ENCODE measurements at regions not wholly inside any gene's neighbourhood (a gene's known extent, or its start where the extent isn't known, plus 50 kb on each side); places are given as distances from the start of the nearest gene placed in this dataset.

DNA sequence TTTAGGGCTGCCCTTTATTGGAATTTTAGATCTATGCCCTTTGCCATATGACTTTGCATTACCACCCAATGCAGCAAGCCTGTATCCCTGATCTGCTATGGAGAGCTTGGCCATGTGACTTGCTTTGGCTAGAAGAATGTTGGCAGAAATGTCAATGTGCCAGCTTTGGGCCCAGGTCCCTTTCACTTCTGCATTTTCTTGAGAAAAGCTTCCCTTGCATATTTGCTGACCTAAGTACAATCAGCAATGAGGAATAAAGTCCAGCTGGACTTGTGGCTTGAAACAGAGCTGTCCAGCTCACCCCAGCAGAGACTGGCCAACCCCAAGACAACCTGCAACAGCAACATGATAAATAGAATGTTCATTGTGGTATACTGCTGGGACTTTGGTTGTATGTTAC is 135.9 kb downstream of the PAH start:
- H3K36me3 Mint-ChIP-seq: no peaks in the 10 kb centered on the region
- CTCF ChIA-PET: no interaction called here
- ATAC-seq (no peak), DNase-seq (no peak)
- H3K27me3 Mint-ChIP-seq: no peaks in the 10 kb centered on the region
- no peaks in the 10 kb centered on the region for H3K4me1 Mint-ChIP-seq
- H3K9me3 Mint-ChIP-seq (ENCODE audit: low read depth): no peaks in the 10 kb centered on the region
- no peak overlapping the region for H3K27ac Mint-ChIP-seq
- H3K4me3 Mint-ChIP-seq: no peak overlapping the region

DNA sequence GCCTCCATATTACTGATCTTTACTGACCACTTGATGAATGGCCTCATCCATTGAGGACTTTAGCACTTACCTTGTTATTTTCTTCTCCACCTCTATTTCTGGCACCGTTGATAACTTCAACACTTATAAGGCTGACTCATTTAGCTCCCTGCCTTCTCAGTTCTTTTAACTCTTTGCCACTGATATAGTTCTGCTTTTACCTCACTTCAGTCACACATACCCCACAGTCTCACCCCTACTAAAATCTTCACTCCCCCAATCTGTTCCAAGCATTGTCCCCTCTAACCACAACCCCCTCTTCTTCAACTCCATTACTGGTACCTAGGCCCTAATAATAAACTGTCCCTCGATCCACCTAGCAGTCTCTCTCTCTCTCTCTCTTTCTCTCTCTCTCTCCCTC is 141.0 kb downstream of the PAH start:
- H3K27me3 Mint-ChIP-seq: peaks cover 6% of the 10 kb centered on the region
- DNase-seq (no peak), ATAC-seq (no peak)
- H3K4me3 Mint-ChIP-seq: no peak overlapping the region
- no peaks in the 10 kb centered on the region for H3K4me1 Mint-ChIP-seq
- H3K36me3 Mint-ChIP-seq: no peaks in the 10 kb centered on the region
- H3K9me3 Mint-ChIP-seq (ENCODE audit: low read depth): no peaks in the 10 kb centered on the region
- CTCF ChIA-PET: no interaction called here
- no peak overlapping the region for H3K27ac Mint-ChIP-seq

DNA sequence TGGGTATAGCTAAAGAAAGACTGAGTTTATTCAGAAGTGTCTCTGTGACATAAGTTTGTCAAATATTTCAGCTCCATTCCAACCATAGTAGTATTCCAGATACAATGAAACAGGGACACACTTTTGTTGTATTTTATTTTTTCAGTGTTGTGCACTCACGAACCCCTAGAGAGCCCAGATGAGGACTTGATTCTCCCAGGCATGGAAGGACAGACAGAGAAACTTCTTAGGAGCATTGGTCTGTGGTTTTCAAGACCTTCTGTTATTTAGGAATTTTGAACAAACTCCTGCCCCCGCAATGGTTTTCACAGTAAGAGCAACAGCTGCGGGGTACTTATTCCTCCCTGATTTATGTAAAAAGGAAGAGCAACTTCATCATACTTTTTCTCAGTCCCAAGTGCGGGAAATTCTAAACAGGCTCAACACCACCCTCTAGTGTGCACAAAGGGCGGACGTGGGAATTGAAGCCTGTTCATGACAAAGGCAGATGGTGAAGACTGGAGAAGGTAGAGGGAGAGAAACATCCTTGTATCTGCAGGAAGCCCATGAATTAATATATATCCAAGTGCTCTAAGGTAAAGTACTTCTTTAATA is 147.6 kb downstream of the PAH start:
- Mint-ChIP-seq H3K27me3 (peaks cover 22% of the 10 kb centered on the region), H3K36me3 (no peaks in the 10 kb centered on the region), H3K27ac (no peak overlapping the region), H3K4me3 (no peak overlapping the region), H3K4me1 (no peaks in the 10 kb centered on the region), H3K9me3 (ENCODE audit: low read depth) (no peaks in the 10 kb centered on the region)
- ATAC-seq (peak; percentile 63), DNase-seq (peak; percentile 54)
- CTCF ChIA-PET: interaction anchor here (1.2 to 1.3 kb wide), 2 partner anchors 28 to 51 kb away, joined by 3 to 4 read pairs; no protein-coding TSS in a partner anchor

DNA sequence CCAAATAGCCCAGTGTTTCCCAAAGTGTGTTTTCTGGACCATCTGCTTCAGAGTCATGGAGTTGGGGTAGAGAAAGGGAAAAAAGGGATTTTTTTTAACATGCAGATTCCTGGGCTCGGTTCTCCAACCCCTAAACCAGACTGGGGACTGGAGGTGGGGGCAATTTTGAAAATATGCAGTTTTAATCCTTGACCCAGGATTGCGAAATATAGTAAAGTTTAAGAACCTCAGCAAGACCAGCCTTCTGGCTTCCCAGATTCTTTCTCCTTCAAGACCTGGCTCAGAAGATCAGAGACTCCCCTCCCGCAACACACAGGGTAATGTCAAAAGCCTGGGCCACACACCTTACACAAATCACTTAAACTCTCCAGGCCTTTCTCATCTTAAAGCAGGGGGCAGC is 150.1 kb downstream of the PAH start:
- H3K27me3 Mint-ChIP-seq: peaks cover 26% of the 10 kb centered on the region
- H3K36me3 Mint-ChIP-seq: no peaks in the 10 kb centered on the region
- no peak overlapping the region for H3K27ac Mint-ChIP-seq
- CTCF ChIA-PET: no interaction called here
- no peaks in the 10 kb centered on the region for H3K4me1 Mint-ChIP-seq
- H3K4me3 Mint-ChIP-seq: no peak overlapping the region
- H3K9me3 Mint-ChIP-seq (ENCODE audit: low read depth): no peaks in the 10 kb centered on the region
- DNase-seq (no peak), ATAC-seq (no peak)

DNA sequence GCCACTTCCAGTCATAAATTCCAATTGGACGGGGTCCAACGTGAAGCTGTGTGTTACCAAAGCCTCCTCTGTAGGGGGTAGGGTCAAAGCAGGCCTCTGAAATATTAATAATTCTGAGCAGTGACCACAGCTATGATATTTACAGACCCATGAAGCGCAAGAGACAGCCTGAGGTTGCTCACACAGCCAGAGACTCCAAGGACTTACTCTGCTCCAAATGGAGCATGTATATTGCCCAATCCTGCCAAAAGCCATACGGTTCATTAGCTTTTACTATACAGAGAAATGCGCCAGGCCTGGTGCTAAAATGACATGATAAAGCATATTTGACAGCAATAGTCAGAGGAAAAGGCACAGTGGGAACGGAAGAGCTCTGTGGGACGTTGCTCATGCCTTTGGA is 151.3 kb downstream of the PAH start:
- no peaks in the 10 kb centered on the region for H3K36me3 Mint-ChIP-seq
- CTCF ChIA-PET: no interaction called here
- ATAC-seq (no peak), DNase-seq (no peak)
- peaks cover 21% of the 10 kb centered on the region for H3K27me3 Mint-ChIP-seq
- H3K27ac Mint-ChIP-seq: no peak overlapping the region
- H3K4me1 Mint-ChIP-seq: no peaks in the 10 kb centered on the region
- no peak overlapping the region for H3K4me3 Mint-ChIP-seq
- no peaks in the 10 kb centered on the region for H3K9me3 Mint-ChIP-seq (ENCODE audit: low read depth)

DNA sequence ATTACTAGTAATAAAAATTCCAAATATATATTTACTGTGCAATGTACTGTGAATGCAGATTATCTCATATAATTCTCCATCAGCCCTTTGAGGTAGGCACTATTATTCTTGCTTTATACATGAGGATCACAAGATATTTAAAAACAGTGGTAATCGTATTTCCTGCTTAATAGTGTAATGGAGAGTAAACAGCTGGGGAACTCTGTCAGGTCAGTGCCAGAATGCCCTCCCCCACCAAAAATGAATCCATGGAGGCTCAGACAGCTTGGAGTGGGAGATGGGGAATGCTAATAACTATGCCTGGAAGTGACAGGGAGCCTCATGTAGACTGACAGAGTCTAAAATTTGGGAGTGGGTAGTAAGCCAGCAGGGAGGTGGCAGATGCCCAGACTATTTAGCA is 153.6 kb downstream of the PAH start:
- DNase-seq (no peak), ATAC-seq (no peak)
- H3K4me3 Mint-ChIP-seq: no peak overlapping the region
- no peak overlapping the region for H3K27ac Mint-ChIP-seq
- no peaks in the 10 kb centered on the region for H3K36me3 Mint-ChIP-seq
- no peaks in the 10 kb centered on the region for H3K4me1 Mint-ChIP-seq
- no peaks in the 10 kb centered on the region for H3K9me3 Mint-ChIP-seq (ENCODE audit: low read depth)
- CTCF ChIA-PET: interaction anchor here (0.6 kb wide), 1 partner anchor 29 kb away, joined by 3 read pairs; no protein-coding TSS in a partner anchor
- H3K27me3 Mint-ChIP-seq: peaks cover 16% of the 10 kb centered on the region

DNA sequence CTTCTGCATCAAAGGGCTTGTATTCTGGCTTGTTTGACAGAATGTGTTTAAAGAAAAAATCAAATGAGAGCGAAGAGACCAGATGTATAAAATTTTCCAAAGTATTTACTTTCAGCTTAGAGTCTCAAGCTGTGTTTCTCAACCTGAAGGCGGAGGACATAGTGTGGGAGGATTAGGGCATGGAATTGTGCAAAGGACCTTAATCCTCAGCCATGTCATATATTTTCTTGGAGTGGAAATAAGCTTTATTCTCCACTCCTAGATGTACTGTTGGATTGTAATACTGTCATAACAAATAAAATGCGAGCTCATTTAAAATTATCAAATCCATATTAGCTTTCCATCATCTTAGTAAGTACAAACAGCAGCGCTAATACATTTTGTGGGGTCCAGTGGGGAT is 154.0 kb downstream of the PAH start:
- Mint-ChIP-seq H3K27ac (no peak overlapping the region), H3K27me3 (peaks cover 16% of the 10 kb centered on the region), H3K9me3 (ENCODE audit: low read depth) (no peaks in the 10 kb centered on the region), H3K4me1 (no peaks in the 10 kb centered on the region), H3K36me3 (no peaks in the 10 kb centered on the region), H3K4me3 (no peak overlapping the region)
- ATAC-seq: no peak
- no peak for DNase-seq
- CTCF ChIA-PET: interaction anchor here (0.6 kb wide), 1 partner anchor 29 kb away, joined by 3 read pairs; no protein-coding TSS in a partner anchor

DNA sequence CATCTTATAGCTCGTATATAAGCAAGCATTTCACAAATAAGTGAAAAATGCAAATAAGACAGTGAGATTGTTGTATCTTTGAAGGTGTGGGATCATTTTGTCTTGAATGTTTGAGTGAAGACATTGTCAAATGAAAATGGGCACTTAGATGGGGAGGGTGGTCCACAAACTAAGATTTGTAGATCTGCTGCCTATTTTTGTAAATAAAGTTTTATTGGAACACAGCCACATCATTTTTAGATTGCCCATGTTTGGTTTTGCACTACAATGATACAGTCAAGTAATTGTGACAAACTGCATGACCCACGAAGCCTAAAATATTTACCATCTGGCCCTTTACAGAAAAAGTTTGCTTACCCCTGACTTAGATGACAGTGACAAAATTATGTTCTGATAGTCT is 156.7 kb downstream of the PAH start:
- CTCF ChIA-PET: no interaction called here
- DNase-seq (no peak), ATAC-seq (no peak)
- Mint-ChIP-seq H3K4me1 (no peaks in the 10 kb centered on the region), H3K9me3 (ENCODE audit: low read depth) (no peaks in the 10 kb centered on the region), H3K27me3 (peaks cover 16% of the 10 kb centered on the region), H3K36me3 (no peaks in the 10 kb centered on the region), H3K27ac (no peak overlapping the region), H3K4me3 (no peak overlapping the region)

DNA sequence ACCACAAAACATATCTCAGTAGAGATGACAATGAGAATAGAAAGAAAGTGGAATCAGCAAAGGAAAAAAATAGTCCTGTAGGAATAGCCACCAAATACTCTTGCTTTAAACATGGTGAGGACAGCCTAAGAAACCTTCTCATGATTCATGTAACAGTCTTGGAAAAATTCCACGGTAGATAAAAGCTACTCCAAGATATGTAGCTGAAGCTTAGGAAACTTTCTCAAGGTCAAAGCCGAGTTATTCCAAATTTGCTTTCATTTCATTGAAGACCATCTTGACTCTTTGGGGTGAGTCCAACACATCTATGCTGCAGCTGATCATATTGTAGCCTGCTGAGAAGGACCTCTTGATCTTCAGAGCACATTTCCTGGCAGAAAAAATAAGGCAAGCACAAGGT is 157.6 kb downstream of the PAH start:
- Mint-ChIP-seq H3K4me1 (no peaks in the 10 kb centered on the region), H3K36me3 (no peaks in the 10 kb centered on the region), H3K27me3 (peaks cover 19% of the 10 kb centered on the region), H3K27ac (no peak overlapping the region), H3K9me3 (ENCODE audit: low read depth) (no peaks in the 10 kb centered on the region), H3K4me3 (no peak overlapping the region)
- CTCF ChIA-PET: no interaction called here
- no peak for ATAC-seq
- no peak for DNase-seq

DNA sequence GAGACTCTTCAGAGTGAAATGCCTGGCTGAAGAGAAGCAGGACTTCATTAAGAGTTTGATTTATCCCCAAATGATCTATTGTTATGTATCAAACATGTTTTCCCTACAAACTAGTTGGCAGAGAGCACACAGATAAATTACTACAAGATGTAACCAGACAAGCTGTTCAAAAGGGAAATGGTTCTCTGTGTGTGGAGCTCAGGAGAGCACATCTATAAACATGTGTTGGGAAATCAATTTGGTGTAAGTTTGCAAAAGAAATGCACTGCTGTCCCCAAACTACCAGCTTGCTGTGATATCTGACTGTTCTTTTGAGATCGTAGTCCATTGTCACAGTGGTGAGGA is 159.2 kb downstream of the PAH start:
- ATAC-seq (no peak), DNase-seq (no peak)
- H3K36me3 Mint-ChIP-seq: no peaks in the 10 kb centered on the region
- peaks cover 15% of the 10 kb centered on the region for H3K27me3 Mint-ChIP-seq
- no peaks in the 10 kb centered on the region for H3K4me1 Mint-ChIP-seq
- no peak overlapping the region for H3K4me3 Mint-ChIP-seq
- CTCF ChIA-PET: no interaction called here
- H3K27ac Mint-ChIP-seq: no peak overlapping the region
- no peaks in the 10 kb centered on the region for H3K9me3 Mint-ChIP-seq (ENCODE audit: low read depth)

DNA sequence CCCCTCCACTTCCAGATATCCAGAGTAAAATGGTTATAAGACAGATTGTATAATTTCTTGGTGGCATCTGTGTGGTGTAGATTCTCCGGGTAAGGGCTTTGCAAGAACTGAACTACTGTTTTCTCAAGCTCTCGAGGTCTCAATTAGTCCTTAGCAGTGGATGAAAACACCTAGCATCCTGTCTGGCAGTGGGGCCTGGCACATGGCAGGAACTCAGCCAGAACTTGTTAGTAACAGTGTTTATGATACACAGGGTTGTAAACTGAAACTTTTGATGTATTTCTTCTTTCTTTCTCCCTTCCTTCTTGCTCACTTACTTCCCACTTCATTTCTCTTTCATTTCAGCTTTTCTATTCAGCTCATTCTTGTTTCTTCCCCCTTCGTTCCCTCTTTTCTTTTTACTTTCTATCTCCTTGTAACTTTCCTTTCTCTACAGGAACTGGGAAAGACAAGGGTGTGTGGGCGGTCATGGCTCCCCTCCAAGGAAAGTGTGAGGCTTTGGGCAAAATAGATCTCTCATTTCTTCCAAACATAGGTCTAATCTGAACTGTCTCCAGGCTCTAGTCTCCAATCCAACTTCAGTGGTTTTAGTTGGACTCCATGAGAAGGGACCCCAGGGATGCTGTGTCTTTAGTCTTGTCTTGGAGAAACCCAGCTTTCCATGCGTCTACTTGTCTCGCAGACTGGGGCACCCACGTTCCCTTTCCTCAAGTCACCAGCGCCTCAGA is 159.7 kb downstream of the PAH start:
- CTCF ChIA-PET: no interaction called here
- ATAC-seq (no peak), DNase-seq (no peak)
- no peaks in the 10 kb centered on the region for H3K9me3 Mint-ChIP-seq (ENCODE audit: low read depth)
- no peaks in the 10 kb centered on the region for H3K36me3 Mint-ChIP-seq
- H3K27me3 Mint-ChIP-seq: peaks cover 15% of the 10 kb centered on the region
- H3K4me1 Mint-ChIP-seq: no peaks in the 10 kb centered on the region
- no peak overlapping the region for H3K4me3 Mint-ChIP-seq
- H3K27ac Mint-ChIP-seq: no peak overlapping the region

DNA sequence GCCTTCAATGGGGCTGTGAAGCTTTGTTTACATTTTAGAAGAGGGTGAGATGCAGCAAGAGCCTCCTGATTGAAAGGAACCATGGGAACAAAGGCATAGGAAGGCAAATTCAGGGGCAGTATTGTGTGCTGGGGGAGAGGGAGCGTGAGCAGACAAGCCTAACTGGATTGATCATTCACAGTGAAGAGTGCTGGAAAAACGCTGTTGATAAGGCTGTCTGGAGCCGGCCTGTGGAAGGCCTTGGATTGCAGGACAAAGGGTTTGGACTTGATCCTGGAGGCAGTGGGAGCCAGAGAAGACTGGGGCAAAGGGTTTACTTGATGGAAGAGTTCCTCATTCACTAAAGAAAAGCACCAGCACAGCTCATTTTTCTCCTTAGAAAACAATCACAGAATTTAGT is 160.5 kb downstream of the PAH start:
- peaks cover 18% of the 10 kb centered on the region for H3K27me3 Mint-ChIP-seq
- no peak overlapping the region for H3K27ac Mint-ChIP-seq
- no peak overlapping the region for H3K4me3 Mint-ChIP-seq
- H3K36me3 Mint-ChIP-seq: no peaks in the 10 kb centered on the region
- no peak for DNase-seq
- CTCF ChIA-PET: no interaction called here
- H3K9me3 Mint-ChIP-seq (ENCODE audit: low read depth): no peaks in the 10 kb centered on the region
- H3K4me1 Mint-ChIP-seq: no peaks in the 10 kb centered on the region
- ATAC-seq: no peak

DNA sequence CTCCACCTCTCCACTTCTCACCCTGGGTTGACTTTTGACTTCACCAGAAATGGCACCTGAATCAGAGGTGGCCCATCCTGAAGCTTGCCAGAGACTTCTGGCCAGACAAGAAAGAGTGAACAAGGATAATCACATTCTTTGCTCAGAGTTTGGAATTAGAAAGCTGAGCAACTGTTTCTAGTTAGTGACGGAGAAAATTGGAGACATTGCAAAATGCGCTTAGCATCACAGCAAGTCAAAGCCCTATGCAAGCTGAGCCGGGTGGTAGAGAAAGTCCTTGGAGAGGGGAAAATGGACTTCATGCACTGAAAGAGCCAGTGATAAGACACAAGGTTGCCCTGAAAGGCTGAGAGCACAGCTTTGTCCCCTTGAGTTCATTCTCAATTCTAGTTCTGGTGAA is 161.8 kb downstream of the PAH start:
- no peaks in the 10 kb centered on the region for H3K36me3 Mint-ChIP-seq
- no peak for ATAC-seq

DNA sequence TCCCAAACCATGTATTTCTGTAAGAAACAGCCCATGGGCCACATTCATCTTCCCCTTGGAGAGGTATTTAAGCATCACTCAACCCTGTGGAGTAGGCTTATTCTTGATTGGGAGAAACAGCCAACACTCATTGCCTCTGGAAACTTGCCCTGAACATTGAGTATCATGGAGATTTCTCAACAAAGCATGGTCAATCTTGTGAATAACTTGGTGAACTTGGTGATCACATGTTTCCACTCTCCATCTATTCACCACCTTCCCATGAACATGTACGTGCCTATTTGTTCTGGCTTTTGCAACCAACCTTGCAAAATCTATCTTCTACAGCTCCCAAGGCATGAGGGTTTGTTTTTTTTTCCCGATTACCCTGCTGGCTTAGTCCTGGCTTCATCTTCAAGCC is 163.2 kb downstream of the PAH start:
- CTCF ChIA-PET: no interaction called here
- ATAC-seq: no peak

More for the DNA sequence above, 161.8 kb downstream of the PAH start:
- H3K27me3 Mint-ChIP-seq: peaks cover 18% of the 10 kb centered on the region
- no peak overlapping the region for H3K27ac Mint-ChIP-seq
- no peaks in the 10 kb centered on the region for H3K4me1 Mint-ChIP-seq
- DNase-seq: no peak
- CTCF ChIA-PET: no interaction called here
- no peaks in the 10 kb centered on the region for H3K9me3 Mint-ChIP-seq (ENCODE audit: low read depth)
- H3K4me3 Mint-ChIP-seq: no peak overlapping the region

More for the DNA sequence above, 163.2 kb downstream of the PAH start:
- DNase-seq: no peak
- no peaks in the 10 kb centered on the region for H3K9me3 Mint-ChIP-seq (ENCODE audit: low read depth)
- no peak overlapping the region for H3K4me3 Mint-ChIP-seq
- H3K27me3 Mint-ChIP-seq: peaks cover 9% of the 10 kb centered on the region
- no peak overlapping the region for H3K27ac Mint-ChIP-seq
- H3K4me1 Mint-ChIP-seq: no peaks in the 10 kb centered on the region
- no peaks in the 10 kb centered on the region for H3K36me3 Mint-ChIP-seq

Measured in activated CD8-positive, alpha-beta memory T cell treated with anti-CD3 and anti-CD28 coated beads, Interleukin-2, amount 10 ng/mL, durations not matched to agents 7 days and 5 days (primary cell).